RKO (cell line): ENCODE measurements at regions not wholly inside any gene's neighbourhood (a gene's known extent, or its start where the extent isn't known, plus 50 kb on each side); places are given as distances from the start of the nearest gene placed in this dataset.
"Not testable (repeated sequence)": the region's sequence is repeated elsewhere in the genome, so short reads cannot be mapped to it uniquely, and the experiment has no call there.

Source experiments
- DNase-seq: peaks from one replicate; pipeline ENCODE4 v3.0.0-alpha.2; 2016; ENCODE audit warnings: low spot score

DNA sequence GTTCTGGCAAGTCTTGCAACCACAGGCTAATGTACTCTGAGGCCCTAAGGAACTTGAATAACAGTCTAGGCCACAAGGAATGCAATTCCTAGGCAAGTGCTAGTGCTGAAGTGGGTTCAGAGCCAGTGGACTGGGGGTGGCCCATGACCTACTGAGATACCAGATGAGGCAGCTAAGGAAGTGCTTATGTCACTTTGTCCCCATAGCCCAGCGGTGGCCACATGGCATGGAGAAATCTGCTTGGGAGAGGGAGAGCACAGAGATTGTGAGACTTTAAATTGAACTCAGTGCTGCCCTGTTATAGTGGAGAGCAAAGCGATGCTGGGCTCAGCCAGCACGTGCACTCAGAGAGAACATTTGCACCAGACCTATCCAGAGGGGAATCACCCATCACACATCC, 629.5 kb downstream of the JRKL start:
- DNase-seq: no peak

DNA sequence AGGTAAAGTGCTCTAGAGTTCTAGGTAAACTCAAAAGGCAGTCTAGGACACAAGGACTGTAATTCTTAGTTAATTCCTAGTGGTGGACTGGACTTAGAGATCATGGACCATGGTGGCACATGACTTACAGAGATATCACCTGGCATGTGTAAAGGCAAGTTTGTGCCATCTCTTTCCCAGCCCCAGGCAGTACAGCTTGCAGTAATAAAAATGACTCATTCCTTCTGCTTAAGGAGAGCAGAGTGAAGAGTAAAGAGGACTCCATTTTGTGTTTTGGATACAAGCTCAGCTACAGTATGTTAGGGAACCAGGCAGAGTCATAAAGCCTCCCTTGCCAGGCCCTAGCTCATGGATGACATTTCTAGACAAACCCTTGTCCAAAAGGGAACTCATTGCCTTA, 629.9 kb downstream of the JRKL start:
- DNase-seq: no peak

- no peak for DNase-seq
These were observed 633.1 kb downstream of the JRKL start for GRCh38 chr11:97022955-97023354.

- DNase-seq: no peak
These were observed 639.1 kb downstream of the JRKL start for GRCh38 chr11:97028836-97029406.

GRCh38 chr11:97033178-97033577, 643.4 kb downstream of the JRKL start:
- no peak for DNase-seq

DNA sequence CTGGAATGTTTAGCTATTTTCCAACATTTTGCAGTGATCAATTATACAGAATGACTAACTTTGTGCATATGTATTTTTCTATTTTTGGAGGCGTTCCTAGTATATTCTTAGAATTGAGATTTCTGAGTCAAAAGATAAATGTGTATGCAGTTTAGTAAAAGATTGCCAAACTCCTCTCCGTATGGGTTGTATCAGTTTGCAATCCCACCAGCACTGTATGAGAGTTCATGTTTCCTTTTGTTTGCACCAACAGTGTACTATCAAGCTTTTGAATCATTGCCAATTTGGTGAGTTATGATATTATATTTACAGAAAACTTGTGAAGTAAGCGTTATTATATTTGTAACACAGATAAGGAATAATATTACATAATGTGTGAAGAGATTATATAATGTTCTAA, 658.7 kb downstream of the JRKL start:
- DNase-seq: no peak

DNA sequence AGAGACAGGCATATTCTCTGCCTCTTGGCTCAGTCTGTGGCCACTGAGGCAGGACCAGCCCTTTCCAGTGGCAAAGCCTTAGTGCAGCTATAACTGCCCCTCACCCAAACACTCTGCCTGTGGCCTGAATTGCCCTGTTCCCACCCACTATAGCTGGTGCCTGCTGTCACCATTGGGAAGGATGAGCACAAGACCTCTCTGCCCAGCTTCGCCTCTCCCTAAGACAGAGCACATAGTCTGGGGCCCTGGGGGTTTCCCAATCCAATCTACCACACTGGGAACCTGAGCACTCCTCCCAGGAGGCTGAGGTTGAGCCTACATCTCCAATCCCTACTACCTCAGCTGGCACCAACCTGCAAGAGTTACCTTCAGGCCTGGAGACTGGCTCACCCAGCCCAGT, 670.4 kb downstream of the JRKL start:
- no peak for DNase-seq

- no peak for DNase-seq
These were observed 679.3 kb downstream of the JRKL start for GRCh38 chr11:97069160-97069559.

GRCh38 chr11:97072420-97072819, 682.6 kb downstream of the JRKL start:
- no peak for DNase-seq

DNA sequence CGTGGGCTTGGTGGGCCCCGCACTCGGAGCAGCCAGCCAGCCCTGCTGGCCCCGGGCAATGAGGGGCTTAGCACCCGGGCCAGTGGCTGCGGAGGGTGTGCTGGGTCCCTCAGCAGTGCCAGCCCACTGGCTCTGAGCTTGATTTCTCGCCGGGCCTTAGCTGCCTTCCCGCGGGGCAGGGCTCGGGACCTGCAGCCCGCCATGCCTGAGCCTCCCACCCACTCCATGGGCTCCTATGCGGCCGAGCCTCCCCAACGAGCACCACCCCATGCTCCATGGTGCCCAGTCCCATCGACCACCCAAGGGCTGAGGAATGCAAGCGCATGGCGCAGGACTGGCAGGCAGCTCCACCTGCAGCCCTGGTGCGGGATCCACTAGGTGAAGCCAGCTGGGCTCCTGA, 686.9 kb downstream of the JRKL start:
- not testable (repeated sequence) for DNase-seq

- DNase-seq: no peak
These were observed 688.6 kb downstream of the JRKL start for GRCh38 chr11:97078443-97078842.

- DNase-seq: no peak
These were observed 689.4 kb downstream of the JRKL start for GRCh38 chr11:97079244-97079643.

DNA sequence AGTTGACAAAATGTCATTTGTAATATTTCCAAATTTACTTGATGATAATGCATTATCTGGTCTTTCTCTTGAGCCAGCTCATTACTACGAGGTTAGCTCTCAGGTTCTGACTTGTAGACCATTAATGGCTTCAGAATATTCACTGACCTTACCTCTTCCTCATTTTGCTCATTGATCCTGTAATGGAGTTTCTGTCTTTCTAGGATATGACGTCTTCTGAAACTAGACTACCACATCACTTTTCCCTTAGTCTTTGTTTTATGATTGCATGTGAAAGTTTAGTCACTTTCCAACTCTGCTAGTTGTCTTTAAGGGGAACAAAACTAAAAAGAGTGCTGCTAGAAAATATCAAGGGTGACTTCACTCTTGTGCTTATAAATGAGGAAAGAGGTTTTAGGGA, 697.6 kb downstream of the JRKL start:
- no peak for DNase-seq

DNA sequence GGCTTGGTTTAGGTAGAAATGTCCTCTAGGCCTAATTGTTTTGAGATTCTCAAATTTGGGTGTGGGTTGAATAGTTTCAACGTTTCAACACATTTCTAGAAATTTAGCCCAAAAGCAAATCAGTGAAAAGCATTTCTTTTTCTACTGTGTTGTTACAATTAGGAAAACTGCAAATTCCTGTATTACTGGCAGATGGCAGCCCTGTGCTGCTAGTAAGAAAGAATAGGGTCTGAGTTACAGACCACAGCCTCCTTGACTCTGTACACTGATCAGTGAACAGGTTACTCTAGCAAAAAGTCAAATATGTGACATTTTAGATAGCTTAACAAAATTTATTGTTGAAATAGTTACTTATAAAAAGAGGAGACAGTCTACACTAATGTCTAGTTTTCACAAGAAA, 703.0 kb downstream of the JRKL start:
- DNase-seq: no peak

GRCh38 chr11:97102180-97102579, 712.4 kb downstream of the JRKL start:
- DNase-seq: not testable (repeated sequence)

DNA sequence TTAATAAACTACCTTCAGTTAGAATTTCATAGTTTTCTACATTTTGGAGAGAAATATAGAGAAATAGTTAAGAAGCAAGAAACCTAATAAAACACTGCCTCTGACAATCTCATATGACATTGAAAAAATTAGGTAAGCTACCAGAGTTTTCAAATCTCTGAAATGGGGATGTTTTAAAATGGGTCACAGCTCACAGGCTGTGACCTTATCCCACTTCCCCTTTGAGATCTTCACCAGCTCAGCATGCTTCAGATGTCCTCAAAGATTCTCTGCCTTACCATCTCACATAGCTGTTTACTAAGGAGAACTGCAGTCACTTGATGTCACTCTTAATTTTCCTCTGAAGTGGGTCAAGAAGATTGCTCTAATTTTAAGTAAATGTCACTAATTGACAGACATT, 717.8 kb downstream of the JRKL start:
- DNase-seq: no peak

DNA sequence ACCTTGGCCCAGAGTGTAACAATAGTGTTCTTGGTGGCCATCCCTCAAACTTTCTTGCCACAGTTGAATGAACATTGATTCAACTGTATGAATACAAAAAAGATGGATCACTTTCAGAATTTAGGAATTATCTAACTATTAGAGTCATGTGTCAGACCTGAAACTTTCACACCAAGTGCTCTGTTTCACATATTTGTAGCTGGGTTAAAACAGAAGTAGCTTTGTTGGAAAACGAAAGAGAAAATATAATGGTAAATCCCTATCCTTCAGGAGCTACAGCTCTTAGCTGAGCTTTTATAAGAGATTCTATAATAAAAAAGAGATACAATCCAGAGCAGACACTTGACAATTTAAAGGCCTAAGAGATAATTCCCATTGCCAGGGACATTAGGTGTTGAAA, 719.3 kb downstream of the JRKL start:
- DNase-seq: no peak

DNA sequence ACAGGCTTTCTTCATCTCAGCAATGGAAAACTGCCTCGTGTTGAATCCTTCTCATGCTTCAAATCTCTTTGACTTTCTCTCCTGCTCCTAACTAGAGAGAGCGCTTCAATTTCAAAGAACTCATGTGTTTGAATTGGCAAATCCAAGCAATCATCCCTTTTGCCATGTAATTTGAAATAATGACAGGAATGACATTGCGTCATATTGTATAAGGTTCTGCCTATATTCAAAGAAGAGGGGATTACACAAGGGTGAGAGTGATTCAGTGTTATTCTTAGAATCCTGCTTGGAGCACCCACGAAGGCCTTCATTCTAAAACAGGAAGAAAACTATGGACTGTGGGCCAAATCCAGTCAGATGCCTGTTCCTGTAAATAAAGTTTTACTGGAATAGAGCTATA, 720.6 kb downstream of the JRKL start:
- DNase-seq: no peak

DNA sequence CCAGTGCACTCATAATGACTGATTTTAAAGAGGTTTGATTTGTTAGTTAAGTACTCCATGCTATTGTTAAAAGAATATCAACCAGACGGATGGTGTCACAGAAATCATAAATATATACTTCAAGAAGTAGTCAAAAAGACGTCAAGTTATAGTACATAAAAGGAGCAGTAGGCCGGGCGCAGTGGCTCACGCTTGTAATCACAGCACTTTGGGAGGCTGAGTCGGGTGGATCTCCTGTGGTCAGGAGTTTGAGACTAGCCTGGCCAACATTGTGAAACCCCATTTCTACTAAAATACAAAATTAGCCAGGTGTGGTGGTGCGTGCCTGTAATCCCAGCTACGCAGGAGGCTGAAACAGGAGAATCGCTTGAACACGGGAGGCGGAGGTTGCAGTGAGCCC, 721.7 kb downstream of the JRKL start:
- no peak for DNase-seq

DNA sequence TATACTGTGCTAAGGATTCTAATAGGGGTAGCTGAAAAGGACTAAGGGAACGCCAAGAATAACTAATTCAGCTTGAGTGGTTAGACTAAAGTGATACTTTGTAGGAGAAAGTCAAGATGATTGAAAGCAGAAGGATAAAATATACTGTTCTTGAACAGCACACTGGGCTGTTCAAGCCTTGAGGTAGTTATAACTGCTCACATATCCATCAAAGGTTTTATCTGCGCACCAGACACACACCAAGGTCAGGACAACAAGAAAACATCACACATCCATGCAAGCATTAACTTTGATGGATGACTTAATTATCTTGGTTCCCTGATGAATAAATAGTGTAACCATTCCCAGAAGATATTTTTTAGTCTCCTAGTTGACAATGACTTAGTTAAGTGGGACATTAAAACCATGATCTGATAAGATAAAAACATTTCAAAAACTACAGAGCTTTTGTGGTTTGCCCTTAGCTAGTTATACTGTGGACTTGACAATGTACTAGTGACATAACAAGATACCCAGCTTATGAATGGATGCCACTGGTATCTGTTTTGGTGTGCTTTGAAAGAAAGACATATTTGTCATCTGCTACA, 728.9 kb downstream of the JRKL start:
- no peak for DNase-seq

DNA sequence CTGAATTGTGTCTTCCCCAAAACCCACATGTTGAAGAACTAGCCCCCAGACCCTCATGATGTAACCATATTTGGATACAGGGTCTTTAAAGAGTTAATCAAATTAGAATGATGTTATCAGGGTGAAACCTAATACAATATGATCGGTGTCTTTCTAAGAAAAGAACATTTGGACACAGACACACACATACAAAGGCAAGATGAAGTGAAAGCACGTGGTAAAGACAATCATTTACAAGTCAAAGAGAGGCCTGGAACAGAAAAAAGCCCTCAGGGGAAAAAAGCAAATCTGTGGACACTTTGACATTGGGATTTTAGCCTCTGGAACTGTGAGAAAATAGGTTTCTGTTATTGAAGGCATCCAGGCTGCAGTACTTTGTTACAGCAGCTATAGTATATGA, 733.4 kb downstream of the JRKL start:
- DNase-seq: no peak

- DNase-seq: no peak
These were observed 746.3 kb downstream of the JRKL start for GRCh38 chr11:97136067-97136466.

GRCh38 chr11:97140885-97141494, 751.2 kb downstream of the JRKL start:
- DNase-seq: peak; percentile 39

GRCh38 chr11:97143463-97143862, 753.6 kb downstream of the JRKL start:
- DNase-seq: no peak
